ENCODE measurements at regions not wholly inside any gene's neighbourhood (a gene's known extent, or its start where the extent isn't known, plus 50 kb on each side); places are given as distances from the start of the nearest gene placed in this dataset.

DNA sequence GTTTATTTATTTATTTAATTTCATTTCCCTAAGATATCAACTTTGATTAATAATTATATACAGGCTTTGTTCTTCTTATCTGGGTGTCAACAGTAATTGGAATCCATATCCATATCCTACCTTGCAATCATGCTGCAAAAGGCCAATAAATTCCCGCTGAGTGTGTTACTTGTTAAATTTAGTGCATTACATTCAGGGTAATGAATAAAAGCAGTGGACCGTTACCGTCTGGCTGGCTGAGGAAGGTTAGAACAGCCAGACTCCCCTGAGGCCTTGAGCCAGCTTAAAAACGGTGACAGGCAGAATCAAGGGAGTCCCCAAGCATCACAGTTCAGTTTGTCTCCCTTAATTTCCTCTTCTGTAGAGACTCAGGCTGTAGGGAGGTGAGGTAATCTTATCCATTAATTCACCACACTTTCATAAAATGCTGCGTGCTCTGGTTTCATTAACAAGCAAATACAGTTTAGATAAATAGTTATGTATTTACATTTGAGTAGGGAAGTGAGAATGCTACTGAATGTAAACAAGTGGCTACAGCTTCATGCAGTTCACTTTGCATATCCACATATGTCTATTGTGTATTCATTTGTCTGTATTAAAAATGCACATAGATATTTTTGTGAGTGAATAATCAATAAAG, 888.2 kb upstream of the CXADR start:
- Histone ChIP-seq H3K9me2 (ENCODE audit: insufficient read depth) (no peaks in the 10 kb centered on the region), H3K4me3 (no peak overlapping the region), H4K20me1 (replicated peaks; ENCODE audit: insufficient read depth) (no peaks in the 10 kb centered on the region), H3K27me3 (ENCODE audit: insufficient read depth) (no peaks in the 10 kb centered on the region), H3K4me1 (ENCODE audit: insufficient read depth) (peaks cover 8% of the 10 kb centered on the region; the same call in 1 of the 2 replicates), H3K27ac (ENCODE audit: low read depth) (no peak overlapping the region), H3K4me2 (0 out of 2 replicates have a peak overlapping the region, but pooled peaks have one; percentile 17), H2AFZ (peak overlapping the region; percentile 49; the same call in 1 of the 2 replicates), H3K36me3 (ENCODE audit: insufficient read depth) (no peaks in the 10 kb centered on the region), H3K79me2 (replicated peaks; ENCODE audit: insufficient read depth) (no peaks in the 10 kb centered on the region), H3F3A (replicated peaks; ENCODE audit: low read depth) (no peaks in the 10 kb centered on the region)
- H3K4me1 Mint-ChIP-seq = peaks cover 5% of the 10 kb centered on the region; the same call in 2 of the 3 replicates
- no peak overlapping the region for H3K27ac Mint-ChIP-seq
- DNase-seq (ENCODE audit: low spot score) = no peak
- H3K4me3 Mint-ChIP-seq = no peak overlapping the region
- peaks cover 2% of the 10 kb centered on the region for H3K36me3 Mint-ChIP-seq (ENCODE audit: low read depth)
- no peaks in the 10 kb centered on the region for H3K27me3 Mint-ChIP-seq (ENCODE audit: insufficient read depth, low read depth, poor library complexity)
- TF ChIP-seq JUNB (IDR thresholded peaks at IDR 0.05; ENCODE audit: unreplicated experiment) = no peak
- TF ChIP-seq EZH2 (IDR thresholded peaks at IDR 0.05; ENCODE audit: low read depth, unreplicated experiment) = no peak
- no peak for TF ChIP-seq CREB1 (CRISPR knock-in tag; IDR thresholded peaks at IDR 0.05; ENCODE audit: low read depth)
- TF ChIP-seq, protein P1, sequence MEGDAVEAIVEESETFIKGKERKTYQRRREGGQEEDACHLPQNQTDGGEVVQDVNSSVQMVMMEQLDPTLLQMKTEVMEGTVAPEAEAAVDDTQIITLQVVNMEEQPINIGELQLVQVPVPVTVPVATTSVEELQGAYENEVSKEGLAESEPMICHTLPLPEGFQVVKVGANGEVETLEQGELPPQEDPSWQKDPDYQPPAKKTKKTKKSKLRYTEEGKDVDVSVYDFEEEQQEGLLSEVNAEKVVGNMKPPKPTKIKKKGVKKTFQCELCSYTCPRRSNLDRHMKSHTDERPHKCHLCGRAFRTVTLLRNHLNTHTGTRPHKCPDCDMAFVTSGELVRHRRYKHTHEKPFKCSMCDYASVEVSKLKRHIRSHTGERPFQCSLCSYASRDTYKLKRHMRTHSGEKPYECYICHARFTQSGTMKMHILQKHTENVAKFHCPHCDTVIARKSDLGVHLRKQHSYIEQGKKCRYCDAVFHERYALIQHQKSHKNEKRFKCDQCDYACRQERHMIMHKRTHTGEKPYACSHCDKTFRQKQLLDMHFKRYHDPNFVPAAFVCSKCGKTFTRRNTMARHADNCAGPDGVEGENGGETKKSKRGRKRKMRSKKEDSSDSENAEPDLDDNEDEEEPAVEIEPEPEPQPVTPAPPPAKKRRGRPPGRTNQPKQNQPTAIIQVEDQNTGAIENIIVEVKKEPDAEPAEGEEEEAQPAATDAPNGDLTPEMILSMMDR (conservative IDR thresholded peaks at IDR 0.05; ENCODE audit: low read depth in 2 of 2) = no peak
- TF ChIP-seq, protein P2, sequence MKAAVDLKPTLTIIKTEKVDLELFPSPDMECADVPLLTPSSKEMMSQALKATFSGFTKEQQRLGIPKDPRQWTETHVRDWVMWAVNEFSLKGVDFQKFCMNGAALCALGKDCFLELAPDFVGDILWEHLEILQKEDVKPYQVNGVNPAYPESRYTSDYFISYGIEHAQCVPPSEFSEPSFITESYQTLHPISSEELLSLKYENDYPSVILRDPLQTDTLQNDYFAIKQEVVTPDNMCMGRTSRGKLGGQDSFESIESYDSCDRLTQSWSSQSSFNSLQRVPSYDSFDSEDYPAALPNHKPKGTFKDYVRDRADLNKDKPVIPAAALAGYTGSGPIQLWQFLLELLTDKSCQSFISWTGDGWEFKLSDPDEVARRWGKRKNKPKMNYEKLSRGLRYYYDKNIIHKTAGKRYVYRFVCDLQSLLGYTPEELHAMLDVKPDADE (IDR thresholded peaks at IDR 0.05) = no peak
- TF ChIP-seq ZNF331 (CRISPR knock-in tag; IDR thresholded peaks at IDR 0.05; ENCODE audit: low read depth) = no peak
- TF ChIP-seq, protein P3, sequence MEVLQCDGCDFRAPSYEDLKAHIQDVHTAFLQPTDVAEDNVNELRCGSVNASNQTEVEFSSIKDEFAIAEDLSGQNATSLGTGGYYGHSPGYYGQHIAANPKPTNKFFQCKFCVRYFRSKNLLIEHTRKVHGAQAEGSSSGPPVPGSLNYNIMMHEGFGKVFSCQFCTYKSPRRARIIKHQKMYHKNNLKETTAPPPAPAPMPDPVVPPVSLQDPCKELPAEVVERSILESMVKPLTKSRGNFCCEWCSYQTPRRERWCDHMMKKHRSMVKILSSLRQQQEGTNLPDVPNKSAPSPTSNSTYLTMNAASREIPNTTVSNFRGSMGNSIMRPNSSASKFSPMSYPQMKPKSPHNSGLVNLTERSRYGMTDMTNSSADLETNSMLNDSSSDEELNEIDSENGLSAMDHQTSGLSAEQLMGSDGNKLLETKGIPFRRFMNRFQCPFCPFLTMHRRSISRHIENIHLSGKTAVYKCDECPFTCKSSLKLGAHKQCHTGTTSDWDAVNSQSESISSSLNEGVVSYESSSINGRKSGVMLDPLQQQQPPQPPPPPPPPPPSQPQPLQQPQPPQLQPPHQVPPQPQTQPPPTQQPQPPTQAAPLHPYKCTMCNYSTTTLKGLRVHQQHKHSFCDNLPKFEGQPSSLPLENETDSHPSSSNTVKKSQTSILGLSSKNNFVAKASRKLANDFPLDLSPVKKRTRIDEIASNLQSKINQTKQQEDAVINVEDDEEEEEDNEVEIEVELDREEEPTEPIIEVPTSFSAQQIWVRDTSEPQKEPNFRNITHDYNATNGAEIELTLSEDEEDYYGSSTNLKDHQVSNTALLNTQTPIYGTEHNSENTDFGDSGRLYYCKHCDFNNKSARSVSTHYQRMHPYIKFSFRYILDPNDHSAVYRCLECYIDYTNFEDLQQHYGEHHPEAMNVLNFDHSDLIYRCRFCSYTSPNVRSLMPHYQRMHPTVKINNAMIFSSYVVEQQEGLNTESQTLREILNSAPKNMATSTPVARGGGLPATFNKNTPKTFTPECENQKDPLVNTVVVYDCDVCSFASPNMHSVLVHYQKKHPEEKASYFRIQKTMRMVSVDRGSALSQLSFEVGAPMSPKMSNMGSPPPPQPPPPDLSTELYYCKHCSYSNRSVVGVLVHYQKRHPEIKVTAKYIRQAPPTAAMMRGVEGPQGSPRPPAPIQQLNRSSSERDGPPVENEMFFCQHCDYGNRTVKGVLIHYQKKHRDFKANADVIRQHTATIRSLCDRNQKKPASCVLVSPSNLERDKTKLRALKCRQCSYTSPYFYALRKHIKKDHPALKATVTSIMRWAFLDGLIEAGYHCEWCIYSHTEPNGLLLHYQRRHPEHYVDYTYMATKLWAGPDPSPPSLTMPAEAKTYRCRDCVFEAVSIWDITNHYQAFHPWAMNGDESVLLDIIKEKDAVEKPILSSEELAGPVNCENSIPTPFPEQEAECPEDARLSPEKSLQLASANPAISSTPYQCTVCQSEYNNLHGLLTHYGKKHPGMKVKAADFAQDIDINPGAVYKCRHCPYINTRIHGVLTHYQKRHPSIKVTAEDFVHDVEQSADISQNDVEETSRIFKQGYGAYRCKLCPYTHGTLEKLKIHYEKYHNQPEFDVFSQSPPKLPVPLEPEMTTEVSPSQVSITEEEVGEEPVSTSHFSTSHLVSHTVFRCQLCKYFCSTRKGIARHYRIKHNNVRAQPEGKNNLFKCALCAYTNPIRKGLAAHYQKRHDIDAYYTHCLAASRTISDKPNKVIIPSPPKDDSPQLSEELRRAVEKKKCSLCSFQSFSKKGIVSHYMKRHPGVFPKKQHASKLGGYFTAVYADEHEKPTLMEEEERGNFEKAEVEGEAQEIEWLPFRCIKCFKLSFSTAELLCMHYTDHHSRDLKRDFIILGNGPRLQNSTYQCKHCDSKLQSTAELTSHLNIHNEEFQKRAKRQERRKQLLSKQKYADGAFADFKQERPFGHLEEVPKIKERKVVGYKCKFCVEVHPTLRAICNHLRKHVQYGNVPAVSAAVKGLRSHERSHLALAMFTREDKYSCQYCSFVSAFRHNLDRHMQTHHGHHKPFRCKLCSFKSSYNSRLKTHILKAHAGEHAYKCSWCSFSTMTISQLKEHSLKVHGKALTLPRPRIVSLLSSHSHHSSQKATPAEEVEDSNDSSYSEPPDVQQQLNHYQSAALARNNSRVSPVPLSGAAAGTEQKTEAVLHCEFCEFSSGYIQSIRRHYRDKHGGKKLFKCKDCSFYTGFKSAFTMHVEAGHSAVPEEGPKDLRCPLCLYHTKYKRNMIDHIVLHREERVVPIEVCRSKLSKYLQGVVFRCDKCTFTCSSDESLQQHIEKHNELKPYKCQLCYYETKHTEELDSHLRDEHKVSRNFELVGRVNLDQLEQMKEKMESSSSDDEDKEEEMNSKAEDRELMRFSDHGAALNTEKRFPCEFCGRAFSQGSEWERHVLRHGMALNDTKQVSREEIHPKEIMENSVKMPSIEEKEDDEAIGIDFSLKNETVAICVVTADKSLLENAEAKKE (CRISPR knock-in tag; IDR thresholded peaks at IDR 0.05) = no peak
- TF ChIP-seq, protein P4, sequence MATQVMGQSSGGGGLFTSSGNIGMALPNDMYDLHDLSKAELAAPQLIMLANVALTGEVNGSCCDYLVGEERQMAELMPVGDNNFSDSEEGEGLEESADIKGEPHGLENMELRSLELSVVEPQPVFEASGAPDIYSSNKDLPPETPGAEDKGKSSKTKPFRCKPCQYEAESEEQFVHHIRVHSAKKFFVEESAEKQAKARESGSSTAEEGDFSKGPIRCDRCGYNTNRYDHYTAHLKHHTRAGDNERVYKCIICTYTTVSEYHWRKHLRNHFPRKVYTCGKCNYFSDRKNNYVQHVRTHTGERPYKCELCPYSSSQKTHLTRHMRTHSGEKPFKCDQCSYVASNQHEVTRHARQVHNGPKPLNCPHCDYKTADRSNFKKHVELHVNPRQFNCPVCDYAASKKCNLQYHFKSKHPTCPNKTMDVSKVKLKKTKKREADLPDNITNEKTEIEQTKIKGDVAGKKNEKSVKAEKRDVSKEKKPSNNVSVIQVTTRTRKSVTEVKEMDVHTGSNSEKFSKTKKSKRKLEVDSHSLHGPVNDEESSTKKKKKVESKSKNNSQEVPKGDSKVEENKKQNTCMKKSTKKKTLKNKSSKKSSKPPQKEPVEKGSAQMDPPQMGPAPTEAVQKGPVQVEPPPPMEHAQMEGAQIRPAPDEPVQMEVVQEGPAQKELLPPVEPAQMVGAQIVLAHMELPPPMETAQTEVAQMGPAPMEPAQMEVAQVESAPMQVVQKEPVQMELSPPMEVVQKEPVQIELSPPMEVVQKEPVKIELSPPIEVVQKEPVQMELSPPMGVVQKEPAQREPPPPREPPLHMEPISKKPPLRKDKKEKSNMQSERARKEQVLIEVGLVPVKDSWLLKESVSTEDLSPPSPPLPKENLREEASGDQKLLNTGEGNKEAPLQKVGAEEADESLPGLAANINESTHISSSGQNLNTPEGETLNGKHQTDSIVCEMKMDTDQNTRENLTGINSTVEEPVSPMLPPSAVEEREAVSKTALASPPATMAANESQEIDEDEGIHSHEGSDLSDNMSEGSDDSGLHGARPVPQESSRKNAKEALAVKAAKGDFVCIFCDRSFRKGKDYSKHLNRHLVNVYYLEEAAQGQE (IDR thresholded peaks at IDR 0.05; ENCODE audit: unreplicated experiment) = no peak
- TF ChIP-seq POLR2AphosphoS5 (IDR thresholded peaks at IDR 0.05; ENCODE audit: low read depth) = no peak
- TF ChIP-seq ZNF114 (CRISPR knock-in tag; IDR thresholded peaks at IDR 0.05) = no peak
- no peak for TF ChIP-seq STAT1 (IDR thresholded peaks at IDR 0.05; ENCODE audit: unreplicated experiment)
- no peak for TF ChIP-seq NANOG (IDR thresholded peaks at IDR 0.05; ENCODE audit: borderline replicate concordance)
- no peak for TF ChIP-seq EZH2phosphoT487 (IDR thresholded peaks at IDR 0.05; ENCODE audit: unreplicated experiment)
- no peak for ATAC-seq
- H3K9me3 Mint-ChIP-seq = peaks cover 3% of the 10 kb centered on the region

Measured in GM23338 (cell line).